ENCODE measurements at regions not wholly inside any gene's neighbourhood (a gene's known extent, or its start where the extent isn't known, plus 50 kb on each side); places are given as distances from the start of the nearest gene placed in this dataset.

- H3K36me3 ChIP-seq (ENCODE audit: control insufficient read depth, insufficient read depth, low read length), result no peaks in the 10 kb centered on the region
- no peak for DNase-seq (ENCODE audit: extremely low read depth, insufficient read length)
- no peaks in the 10 kb centered on the region; the same call in 1 of the 2 replicates for H3K27me3 ChIP-seq (replicated peaks; ENCODE audit: control insufficient read depth, insufficient read depth, low read length)
- no peak for TF ChIP-seq CTCF (IDR thresholded peaks at IDR 0.05; ENCODE audit: insufficient read depth, low read length, poor library complexity, severe bottlenecking)
- H3K4me3 ChIP-seq (replicated peaks; ENCODE audit: low read depth, low read length), result no peak overlapping the region
Observed at GRCh38 chr1:65042467-65042866, 76.1 kb upstream of the JAK1 start.

GRCh38 chr1:65044411-65044810 lies 78.1 kb upstream of the JAK1 start:
- no peak overlapping the region for H3K4me3 ChIP-seq (replicated peaks; ENCODE audit: low read depth, low read length)
- TF ChIP-seq CTCF (IDR thresholded peaks at IDR 0.05; ENCODE audit: insufficient read depth, low read length, poor library complexity, severe bottlenecking), result no peak
- H3K27me3 ChIP-seq (replicated peaks; ENCODE audit: control insufficient read depth, insufficient read depth, low read length), result no peaks in the 10 kb centered on the region; the same call in 1 of the 2 replicates
- no peak for DNase-seq (ENCODE audit: extremely low read depth, insufficient read length)
- no peaks in the 10 kb centered on the region for H3K36me3 ChIP-seq (ENCODE audit: control insufficient read depth, insufficient read depth, low read length)

- no peaks in the 10 kb centered on the region; the same call in 1 of the 2 replicates for H3K27me3 ChIP-seq (replicated peaks; ENCODE audit: control insufficient read depth, insufficient read depth, low read length)
- no peak for TF ChIP-seq CTCF (IDR thresholded peaks at IDR 0.05; ENCODE audit: insufficient read depth, low read length, poor library complexity, severe bottlenecking)
- no peak overlapping the region for H3K4me3 ChIP-seq (replicated peaks; ENCODE audit: low read depth, low read length)
- H3K36me3 ChIP-seq (ENCODE audit: control insufficient read depth, insufficient read depth, low read length), result no peaks in the 10 kb centered on the region
- no peak for DNase-seq (ENCODE audit: extremely low read depth, insufficient read length)
Observed at GRCh38 chr1:65045022-65045817, 78.9 kb upstream of the JAK1 start.

GRCh38 chr1:65048335-65048734 lies 82.0 kb upstream of the JAK1 start:
- H3K36me3 ChIP-seq (ENCODE audit: control insufficient read depth, insufficient read depth, low read length), result no peaks in the 10 kb centered on the region
- TF ChIP-seq CTCF (IDR thresholded peaks at IDR 0.05; ENCODE audit: insufficient read depth, low read length, poor library complexity, severe bottlenecking), result no peak
- DNase-seq (ENCODE audit: extremely low read depth, insufficient read length), result no peak
- H3K4me3 ChIP-seq (replicated peaks; ENCODE audit: low read depth, low read length), result no peak overlapping the region
- H3K27me3 ChIP-seq (replicated peaks; ENCODE audit: control insufficient read depth, insufficient read depth, low read length), result no peaks in the 10 kb centered on the region; the same call in 1 of the 2 replicates

GRCh38 chr1:65049941-65050713 lies 83.8 kb upstream of the JAK1 start:
- Histone ChIP-seq H3K27me3 (replicated peaks; ENCODE audit: control insufficient read depth, insufficient read depth, low read length) (no peaks in the 10 kb centered on the region; the same call in 1 of the 2 replicates), H3K36me3 (ENCODE audit: control insufficient read depth, insufficient read depth, low read length) (no peaks in the 10 kb centered on the region), H3K4me3 (replicated peaks; ENCODE audit: low read depth, low read length) (no peak overlapping the region)
- TF ChIP-seq CTCF (IDR thresholded peaks at IDR 0.05; ENCODE audit: insufficient read depth, low read length, poor library complexity, severe bottlenecking), result no peak
- DNase-seq (ENCODE audit: extremely low read depth, insufficient read length), result no peak

Measured in GM06990 (cell line).